Right lobe of liver (tissue), 6 donors: ENCODE measurements at regions not wholly inside any gene's neighbourhood (a gene's known extent, or its start where the extent isn't known, plus 50 kb on each side); places are given as distances from the start of the nearest gene placed in this dataset.
"Not testable (repeated sequence)": the region's sequence is repeated elsewhere in the genome, so short reads cannot be mapped to it uniquely, and the experiment has no call there.

Experiments
- ATAC-seq, 4 donors: fragments of 200-7000 bp; cut with Tn5 transposase; one replicate each; pipeline ENCODE4 v1.9.1; 2020; ENCODE audit warnings: mild to moderate bottlenecking in 4 of 4, moderate library complexity in 4 of 4
- DNase-seq, 3 donors: peaks; one replicate each; pipeline ENCODE4 v3.0.0-alpha.2; 2020
- H3K27ac ChIP-seq, 3 donors: fragments of 200-600 bp; one replicate each; pipeline ENCODE4 v1.8.0; 2022
- H3K27me3 ChIP-seq, 2 donors: fragments of 200-600 bp; one replicate each; pipeline ENCODE4 v1.8.0; 2022
- H3K36me3 ChIP-seq, 4 donors: fragments of 200-600 bp; sonication (generic) in 1 of 4; one replicate each; pipeline versions ENCODE4 v1.5.1 to v1.8.0; 2017 to 2022; ENCODE audit warnings: control low read depth in 1 of 4
- H3K4me1 ChIP-seq, 4 donors: fragments of 200-600 bp; sonication (generic) in 1 of 4; one replicate each; pipeline versions ENCODE4 v1.5.1 to v1.8.0; 2017 to 2022; ENCODE audit warnings: control low read depth in 1 of 4
- H3K4me3 ChIP-seq, 3 donors: fragments of 200-600 bp; one replicate each; pipeline ENCODE4 v1.8.0; 2022
- H3K9me3 ChIP-seq, 4 donors: fragments of 200-600 bp; sonication (generic) in 1 of 4; one replicate each; pipeline versions ENCODE4 v1.5.1 to v1.8.0; 2017 to 2022; ENCODE audit warnings: control low read depth in 1 of 4
- POLR2A ChIP-seq: fragments of 450-650 bp; IDR thresholded peaks from one replicate; pipeline ENCODE4 v1.6.1; 2017; ENCODE audit warnings: antibody characterized with exemption, mild to moderate bottlenecking
- WGBS: methylation state at CpG from one replicate; pipeline ENCODE4 v1.1.6; 2018; ENCODE audit warnings: low coverage, low lambda C conversion rate; ENCODE audit not compliant: insufficient coverage; ENCODE audit errors: missing lambda C conversion rate; 5-methylcytosine and 5-hydroxymethylcytosine counted together
- intact Hi-C, 2 donors: fragments of 100-400 bp; cut with DNase I; formaldehyde crosslinking; loops; one replicate each; pipeline versions ENCODE4 v1.11.2 to v1.14.1; 2022
- TF ChIP-seq, protein P1 (sequence below), 4 donors: fragments of 200-600 bp in 3 of 4; fragments of 450-650 bp in 1 of 4; IDR thresholded peaks; one replicate each; pipeline versions ENCODE4 v1.5.1 to v1.8.0; 2016 to 2022; ENCODE audit warnings: antibody characterized with exemption in 4 of 4, mild to moderate bottlenecking in 2 of 4
- donor health status: DM: no; HTN: yes; CAD: no.
- donor health status: DM: no; HTN: no; CAD: no.
- donor health status: DM: no; HTN: no; CAD: no.
- donor health status: DM: no; HTN: yes; CAD: no.
- donor health status: DM: no; HTN: yes; CAD: no.

DNA sequence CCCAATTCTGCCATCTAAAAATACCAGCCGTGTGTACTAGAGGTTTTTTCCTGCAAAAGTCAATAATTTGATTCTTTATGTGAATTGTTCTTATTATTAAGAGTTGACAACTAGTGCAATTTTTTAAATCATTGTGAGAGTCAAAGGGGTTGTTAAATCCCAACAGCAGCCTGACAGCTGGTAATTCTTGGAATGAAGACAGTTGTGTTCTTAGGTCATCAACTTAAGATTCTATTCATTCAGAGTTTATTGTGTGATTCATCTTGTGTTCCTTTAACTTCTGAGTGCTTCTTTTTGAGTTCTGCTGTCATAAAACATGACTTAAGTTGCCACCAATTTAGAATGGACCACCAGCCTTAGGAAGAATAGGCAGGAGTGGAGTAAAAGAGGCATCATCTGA, 329.0 kb downstream of the NAF1 start:
- DNase-seq (no peak), ATAC-seq (no peak)
- intact Hi-C loops, result no loop called here
- no peaks in the 10 kb centered on the region for H3K9me3 ChIP-seq
- no peak overlapping the region for H3K27ac ChIP-seq
- H3K4me3 ChIP-seq, result no peak overlapping the region
- no peaks in the 10 kb centered on the region for H3K36me3 ChIP-seq
- no peaks in the 10 kb centered on the region for H3K4me1 ChIP-seq
- TF ChIP-seq POLR2A, result no peak
- TF ChIP-seq, protein P1, sequence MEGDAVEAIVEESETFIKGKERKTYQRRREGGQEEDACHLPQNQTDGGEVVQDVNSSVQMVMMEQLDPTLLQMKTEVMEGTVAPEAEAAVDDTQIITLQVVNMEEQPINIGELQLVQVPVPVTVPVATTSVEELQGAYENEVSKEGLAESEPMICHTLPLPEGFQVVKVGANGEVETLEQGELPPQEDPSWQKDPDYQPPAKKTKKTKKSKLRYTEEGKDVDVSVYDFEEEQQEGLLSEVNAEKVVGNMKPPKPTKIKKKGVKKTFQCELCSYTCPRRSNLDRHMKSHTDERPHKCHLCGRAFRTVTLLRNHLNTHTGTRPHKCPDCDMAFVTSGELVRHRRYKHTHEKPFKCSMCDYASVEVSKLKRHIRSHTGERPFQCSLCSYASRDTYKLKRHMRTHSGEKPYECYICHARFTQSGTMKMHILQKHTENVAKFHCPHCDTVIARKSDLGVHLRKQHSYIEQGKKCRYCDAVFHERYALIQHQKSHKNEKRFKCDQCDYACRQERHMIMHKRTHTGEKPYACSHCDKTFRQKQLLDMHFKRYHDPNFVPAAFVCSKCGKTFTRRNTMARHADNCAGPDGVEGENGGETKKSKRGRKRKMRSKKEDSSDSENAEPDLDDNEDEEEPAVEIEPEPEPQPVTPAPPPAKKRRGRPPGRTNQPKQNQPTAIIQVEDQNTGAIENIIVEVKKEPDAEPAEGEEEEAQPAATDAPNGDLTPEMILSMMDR (IDR thresholded peaks at IDR 0.05), result no peak
- 25% methylated on average over 1 of the region's 1 CpG for WGBS
- H3K27me3 ChIP-seq, result no peaks in the 10 kb centered on the region

DNA sequence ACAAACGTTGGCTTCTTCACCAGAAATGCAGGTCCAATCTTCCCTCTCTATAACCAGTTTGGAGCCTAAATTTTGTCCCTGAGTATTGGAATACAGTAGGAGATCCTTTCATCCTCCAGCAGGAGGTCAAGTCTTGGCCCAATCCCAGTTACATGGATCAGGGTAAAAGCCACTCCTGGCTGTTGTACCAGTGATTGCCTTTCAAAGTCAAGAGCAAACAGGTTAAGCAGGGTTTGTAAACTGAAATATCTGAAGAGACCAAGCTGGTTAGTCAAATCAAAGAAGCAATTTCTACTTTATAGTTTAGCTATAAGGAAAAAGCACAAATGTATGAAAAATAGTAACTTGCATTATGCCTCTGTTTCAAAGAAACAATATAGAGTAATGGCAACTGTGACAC, 329.4 kb downstream of the NAF1 start:
- Histone ChIP-seq H3K36me3 (no peaks in the 10 kb centered on the region), H3K4me1 (no peaks in the 10 kb centered on the region), H3K9me3 (no peaks in the 10 kb centered on the region), H3K27me3 (no peaks in the 10 kb centered on the region), H3K27ac (no peak overlapping the region), H3K4me3 (no peak overlapping the region)
- WGBS, result 38% methylated on average over 1 of the region's 1 CpG
- ATAC-seq (no peak), DNase-seq (no peak)
- TF ChIP-seq, protein P1 (IDR thresholded peaks at IDR 0.05), result no peak
- TF ChIP-seq POLR2A, result no peak
- intact Hi-C loops, result no loop called here

DNA sequence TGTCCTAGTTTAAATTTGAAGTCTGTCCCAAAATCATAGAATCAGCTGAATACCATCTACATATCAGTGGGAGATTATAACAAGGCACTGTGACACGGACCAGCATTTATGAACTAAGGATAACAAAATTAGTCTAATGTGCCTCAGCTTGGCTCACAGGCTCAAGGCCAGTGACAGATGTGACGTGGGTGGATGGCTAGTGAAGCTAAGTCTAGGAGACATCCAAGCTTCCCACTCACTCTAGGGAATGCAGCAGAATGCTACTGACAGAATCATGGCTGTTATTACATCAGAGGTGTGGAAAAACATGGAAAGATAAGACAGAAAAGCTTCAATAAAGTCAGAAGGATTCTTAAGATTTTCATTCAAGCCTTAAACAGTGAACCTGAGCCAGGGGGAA, 329.9 kb downstream of the NAF1 start:
- H3K36me3 ChIP-seq, result no peaks in the 10 kb centered on the region
- DNase-seq (no peak), ATAC-seq (no peak)
- intact Hi-C loops, result no loop called here
- no peak for TF ChIP-seq POLR2A
- TF ChIP-seq, protein P1 (IDR thresholded peaks at IDR 0.05), result no peak
- H3K9me3 ChIP-seq, result no peaks in the 10 kb centered on the region
- H3K4me3 ChIP-seq, result no peak overlapping the region
- H3K27ac ChIP-seq, result no peak overlapping the region
- H3K27me3 ChIP-seq, result no peaks in the 10 kb centered on the region
- H3K4me1 ChIP-seq, result no peaks in the 10 kb centered on the region
- 44% methylated on average over 2 of the region's 2 CpGs for WGBS

DNA sequence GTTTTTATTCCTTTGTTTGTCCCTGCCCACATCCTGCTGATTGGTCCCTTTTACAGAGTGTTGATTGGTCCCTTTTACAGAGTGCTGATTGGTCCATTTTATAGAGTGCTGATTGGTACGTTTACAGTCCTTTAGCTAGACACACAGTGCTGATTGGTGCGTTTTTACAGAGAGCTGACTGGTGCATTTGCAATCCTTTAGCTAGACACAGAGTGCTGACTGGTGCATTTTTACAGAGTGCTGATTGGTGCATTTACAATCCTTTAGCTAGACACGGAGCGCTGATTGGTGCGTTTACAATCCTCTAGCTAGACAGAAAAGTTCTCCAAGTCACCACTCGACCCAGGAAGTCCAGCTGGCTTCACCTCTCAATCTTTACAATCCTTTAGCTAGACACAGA, 330.4 kb downstream of the NAF1 start:
- DNase-seq, H3K36me3 ChIP-seq, H3K27me3 ChIP-seq, H3K4me1 ChIP-seq, H3K4me3 ChIP-seq, ATAC-seq, intact Hi-C loops, H3K27ac ChIP-seq, H3K9me3 ChIP-seq: not testable (repeated sequence)
- 62% methylated on average over 5 of the region's 6 CpGs for WGBS

DNA sequence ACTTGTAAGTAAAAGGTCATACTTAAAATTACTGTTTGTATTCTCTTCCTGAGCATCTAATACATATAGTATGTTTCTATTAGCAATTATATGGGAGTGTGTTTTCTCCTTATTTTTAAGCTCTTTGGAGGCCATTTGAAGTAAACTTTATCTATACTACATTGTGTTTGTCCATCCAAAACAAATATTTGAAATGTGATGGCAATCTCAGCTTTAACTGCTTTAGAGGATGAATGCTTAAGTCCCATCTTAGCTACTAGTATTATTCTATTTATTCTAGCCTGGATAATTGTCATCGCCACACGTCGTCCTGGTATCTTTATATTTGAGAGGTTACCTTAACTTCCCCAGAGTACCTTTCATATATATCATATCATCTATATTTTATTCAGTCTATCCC, 335.8 kb downstream of the NAF1 start:
- no peaks in the 10 kb centered on the region for H3K9me3 ChIP-seq
- no peaks in the 10 kb centered on the region for H3K27me3 ChIP-seq
- TF ChIP-seq, protein P1 (IDR thresholded peaks at IDR 0.05), result no peak
- no peaks in the 10 kb centered on the region for H3K36me3 ChIP-seq
- intact Hi-C loops, result no loop called here
- ATAC-seq, result no peak
- no peaks in the 10 kb centered on the region for H3K4me1 ChIP-seq
- no peak overlapping the region for H3K4me3 ChIP-seq
- 28% methylated on average over 3 of the region's 3 CpGs for WGBS
- DNase-seq, result no peak
- H3K27ac ChIP-seq, result no peak overlapping the region

DNA sequence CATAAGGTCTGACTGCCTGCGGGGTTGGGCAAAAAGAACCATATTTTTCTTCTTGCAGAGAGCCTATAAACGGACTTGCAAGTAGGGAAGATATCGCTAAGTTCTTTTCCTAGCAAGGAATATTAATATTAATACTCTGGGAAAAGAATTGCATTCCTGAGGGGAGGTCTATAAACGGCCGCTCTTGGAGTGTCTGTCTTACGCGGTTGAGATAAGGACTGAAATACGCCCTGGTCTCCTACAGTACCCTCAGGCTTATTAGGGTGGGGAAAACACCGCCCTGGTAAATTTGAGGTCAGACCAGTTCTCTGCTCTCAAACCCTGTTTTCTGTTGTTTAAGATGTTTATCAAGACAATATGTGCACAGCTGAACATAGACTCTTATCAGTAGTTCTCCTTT, 349.3 kb downstream of the NAF1 start:
- H3K4me1 ChIP-seq, H3K4me3 ChIP-seq, intact Hi-C loops, H3K9me3 ChIP-seq, DNase-seq, ATAC-seq, H3K36me3 ChIP-seq, H3K27me3 ChIP-seq, H3K27ac ChIP-seq: not testable (repeated sequence)
- WGBS, result 74% methylated on average over 9 of the region's 9 CpGs
